Fibroblast of lung (primary cell): ENCODE measurements at regions not wholly inside any gene's neighbourhood (a gene's known extent, or its start where the extent isn't known, plus 50 kb on each side); places are given as distances from the start of the nearest gene placed in this dataset.
A peak's percentile ranks its signal among the peaks of the same experiment; 100 is the strongest.

Experiments used
- EZH2 ChIP-seq: IDR thresholded peaks from 2 replicates; pipeline ENCODE4 v1.5.1; 2012; ENCODE audit warnings: low read length, control low read depth, mild to moderate bottlenecking; ENCODE audit errors: missing control alignments
- TF ChIP-seq, protein P1 (sequence below), 2 donors: IDR thresholded peaks in 1 of 2; conservative IDR thresholded peaks in 1 of 2; 1 replicate in 1 of 2; 2 replicates in 1 of 2; pipeline ENCODE4 v1.5.1; 2011 to 2012; ENCODE audit warnings: low read length in 2 of 2, control low read depth in 1 of 2, inconsistent platforms in 1 of 2, low read depth in 1 of 2, mild to moderate bottlenecking in 1 of 2

DNA sequence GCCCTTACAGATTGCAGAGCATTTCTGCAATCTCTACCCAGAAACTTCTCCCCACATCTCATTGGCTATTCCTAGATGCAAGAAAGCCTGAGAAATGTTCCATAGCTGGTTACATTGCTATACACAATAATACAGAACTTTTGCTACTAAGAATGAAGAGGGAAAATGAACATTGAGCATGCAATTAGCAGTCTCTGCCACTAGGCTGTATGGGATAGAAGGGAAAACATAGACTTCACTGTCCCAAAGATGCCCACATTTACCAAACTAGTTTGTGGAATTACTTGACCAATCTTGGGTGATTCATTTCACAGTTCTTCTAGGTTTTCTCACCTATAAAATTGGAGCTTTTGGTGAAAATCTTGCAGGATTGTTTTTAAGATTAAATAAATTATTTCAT, 265.7 kb upstream of the NT5C1B start:
- TF ChIP-seq, protein P1, sequence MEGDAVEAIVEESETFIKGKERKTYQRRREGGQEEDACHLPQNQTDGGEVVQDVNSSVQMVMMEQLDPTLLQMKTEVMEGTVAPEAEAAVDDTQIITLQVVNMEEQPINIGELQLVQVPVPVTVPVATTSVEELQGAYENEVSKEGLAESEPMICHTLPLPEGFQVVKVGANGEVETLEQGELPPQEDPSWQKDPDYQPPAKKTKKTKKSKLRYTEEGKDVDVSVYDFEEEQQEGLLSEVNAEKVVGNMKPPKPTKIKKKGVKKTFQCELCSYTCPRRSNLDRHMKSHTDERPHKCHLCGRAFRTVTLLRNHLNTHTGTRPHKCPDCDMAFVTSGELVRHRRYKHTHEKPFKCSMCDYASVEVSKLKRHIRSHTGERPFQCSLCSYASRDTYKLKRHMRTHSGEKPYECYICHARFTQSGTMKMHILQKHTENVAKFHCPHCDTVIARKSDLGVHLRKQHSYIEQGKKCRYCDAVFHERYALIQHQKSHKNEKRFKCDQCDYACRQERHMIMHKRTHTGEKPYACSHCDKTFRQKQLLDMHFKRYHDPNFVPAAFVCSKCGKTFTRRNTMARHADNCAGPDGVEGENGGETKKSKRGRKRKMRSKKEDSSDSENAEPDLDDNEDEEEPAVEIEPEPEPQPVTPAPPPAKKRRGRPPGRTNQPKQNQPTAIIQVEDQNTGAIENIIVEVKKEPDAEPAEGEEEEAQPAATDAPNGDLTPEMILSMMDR (conservative IDR thresholded peaks at IDR 0.05 in 1 of 2, IDR thresholded peaks at IDR 0.05 in 1 of 2; ENCODE audit: low read depth in 1 of 2, low read length in 2 of 2), result peak; percentile 38 to 59
- TF ChIP-seq EZH2, result no peak
